CD4-positive, alpha-beta T cell treated with Interleukin-15 for 4 hours (primary cell): ENCODE measurements at regions not wholly inside any gene's neighbourhood (a gene's known extent, or its start where the extent isn't known, plus 50 kb on each side); places are given as distances from the start of the nearest gene placed in this dataset.

Source experiments
- DNase-seq: peaks from one replicate; pipeline ENCODE4 v3.0.0-alpha.2; 2020; ENCODE audit warnings: low spot score

DNA sequence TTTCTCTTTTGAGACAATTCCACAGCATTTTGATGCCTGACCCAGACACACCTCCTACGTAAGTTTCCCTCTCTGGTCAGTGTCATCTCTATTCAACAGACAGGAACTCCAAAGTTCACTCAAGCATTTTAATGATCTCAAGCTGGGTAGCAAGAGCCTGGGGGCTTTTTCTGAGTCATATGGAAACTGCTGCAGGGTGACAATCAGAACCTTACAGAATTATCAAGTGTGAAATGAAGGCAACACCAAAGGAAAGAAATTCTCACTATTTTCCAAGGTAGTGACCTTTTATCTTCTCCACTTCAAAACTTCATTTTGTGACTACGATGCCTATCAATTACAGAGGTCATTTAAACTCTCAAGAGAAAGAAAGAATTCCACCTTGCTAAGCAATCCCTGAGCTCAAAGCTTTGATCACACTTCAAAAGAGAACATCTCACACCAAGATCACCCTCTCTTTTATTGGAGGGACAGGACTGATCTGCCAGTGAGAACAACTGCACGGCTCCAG, 229.0 kb upstream of the ZC3H12C start:
- no peak for DNase-seq

DNA sequence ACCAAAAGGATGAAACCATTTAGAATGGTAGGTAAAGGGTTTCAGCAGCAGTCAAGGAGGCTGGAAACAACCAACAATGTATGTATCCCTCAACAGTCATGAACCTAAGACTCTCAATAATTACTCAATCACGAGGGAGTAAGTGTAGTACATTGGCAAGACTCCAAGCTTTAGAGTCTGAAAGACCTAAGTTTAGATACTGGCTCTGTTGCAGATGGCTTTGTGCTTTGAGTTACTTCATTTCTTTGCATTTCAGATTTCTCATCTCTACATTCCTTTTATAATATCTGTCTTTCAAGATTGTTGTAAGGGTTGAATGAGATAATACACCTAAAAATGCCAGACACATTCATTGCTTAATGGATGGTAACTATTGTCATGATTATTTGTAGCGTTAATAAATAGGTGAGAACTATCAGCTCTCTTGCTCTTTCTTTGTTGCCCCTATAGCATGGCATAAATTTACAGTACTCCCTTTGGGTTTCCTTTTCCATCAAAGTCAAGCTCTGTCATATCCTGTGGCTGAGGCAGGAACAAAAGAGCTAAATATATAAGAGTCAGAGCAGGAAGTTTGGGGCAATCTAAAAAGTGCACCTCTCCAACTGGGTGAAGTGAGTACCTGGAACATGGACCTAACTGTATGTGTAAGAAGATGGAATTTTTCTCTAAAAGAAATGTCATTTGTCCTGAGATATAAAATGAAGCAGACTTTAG, 228.2 kb upstream of the ZC3H12C start:
- DNase-seq, result no peak

DNA sequence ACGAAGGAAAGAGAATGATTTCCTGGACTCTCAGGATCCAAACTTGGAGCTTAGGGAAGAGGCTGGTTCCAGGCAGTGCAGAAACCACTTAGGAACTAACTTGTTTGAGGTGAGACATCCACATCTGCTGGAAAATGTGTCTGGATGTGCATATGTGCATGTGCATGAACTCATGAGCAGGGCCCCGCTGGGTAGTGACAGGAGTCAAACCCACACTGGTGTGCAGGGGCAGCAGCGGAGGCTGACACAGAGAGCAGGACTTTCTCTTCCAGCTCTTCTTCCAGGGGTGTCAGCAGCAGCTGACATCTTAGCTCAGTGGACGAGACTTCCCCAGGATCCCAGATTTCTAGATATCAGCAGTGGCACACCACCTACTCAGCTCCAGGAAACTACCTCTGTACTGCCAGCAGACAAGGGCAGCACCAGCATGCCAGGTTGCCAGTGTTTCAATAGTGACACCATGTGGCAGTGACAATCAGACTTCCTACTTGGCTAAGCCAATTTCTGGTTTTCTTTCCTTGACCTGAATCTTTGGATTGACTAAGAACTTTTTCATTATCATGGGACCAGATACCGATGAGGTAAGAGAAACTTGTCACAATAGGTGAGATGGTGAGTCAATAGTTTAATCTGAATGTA, 227.5 kb upstream of the ZC3H12C start:
- no peak for DNase-seq

DNA sequence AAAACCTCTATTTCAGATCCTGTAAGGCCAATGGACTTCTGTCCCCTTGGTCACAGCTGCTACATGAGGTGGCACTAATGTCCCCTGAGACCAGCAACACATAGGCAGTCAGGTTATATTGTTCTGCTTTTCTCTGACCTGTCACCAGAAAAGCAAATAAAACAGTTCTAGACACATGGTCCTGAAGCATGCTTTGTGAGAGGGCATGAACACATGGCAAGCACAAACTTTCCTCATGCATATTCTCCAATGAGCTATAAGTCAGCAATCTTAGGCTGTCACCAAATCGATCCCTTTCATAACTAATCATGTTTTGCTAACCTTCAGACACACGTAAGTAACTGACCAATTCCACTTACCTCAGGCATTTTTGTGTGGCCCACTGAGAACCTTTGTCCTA, 225.4 kb upstream of the ZC3H12C start:
- DNase-seq, result no peak

DNA sequence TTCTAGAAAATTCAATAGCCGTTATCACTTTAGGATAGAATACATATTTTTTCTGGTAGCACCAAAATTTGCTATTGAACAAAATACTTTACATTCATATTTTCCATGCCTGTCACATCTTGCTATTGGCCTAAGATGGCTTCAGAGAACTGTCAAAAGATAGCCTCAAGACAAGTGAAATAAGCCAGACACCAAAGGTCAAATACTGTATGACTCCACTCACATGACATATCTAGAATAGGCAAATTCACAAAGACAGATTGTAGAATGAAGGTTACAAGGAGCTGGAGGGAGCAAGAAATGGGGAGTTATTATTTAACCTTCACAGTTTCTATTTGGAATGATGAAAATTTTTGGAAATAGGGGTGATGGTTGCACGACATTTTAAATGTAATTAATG, 223.7 kb upstream of the ZC3H12C start:
- no peak for DNase-seq

DNA sequence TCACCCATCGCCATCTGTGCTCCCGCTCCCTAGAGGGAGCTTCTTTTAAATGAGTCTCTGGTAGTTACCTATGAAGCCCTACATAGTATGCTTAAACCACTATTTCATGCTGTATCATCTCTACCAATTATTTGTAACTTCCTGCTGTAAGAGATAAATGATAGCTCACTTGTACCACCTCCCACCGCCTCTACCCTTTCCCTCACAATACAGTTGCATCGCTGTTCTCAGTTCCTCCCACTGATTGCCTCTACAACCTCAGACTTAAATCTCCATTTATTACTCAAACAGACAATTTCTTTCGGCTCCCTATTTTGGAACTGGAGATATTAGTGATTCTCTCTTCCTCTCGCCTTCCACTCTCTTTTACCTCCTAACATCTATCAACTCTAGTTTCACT, 222.9 kb upstream of the ZC3H12C start:
- DNase-seq, result no peak

DNA sequence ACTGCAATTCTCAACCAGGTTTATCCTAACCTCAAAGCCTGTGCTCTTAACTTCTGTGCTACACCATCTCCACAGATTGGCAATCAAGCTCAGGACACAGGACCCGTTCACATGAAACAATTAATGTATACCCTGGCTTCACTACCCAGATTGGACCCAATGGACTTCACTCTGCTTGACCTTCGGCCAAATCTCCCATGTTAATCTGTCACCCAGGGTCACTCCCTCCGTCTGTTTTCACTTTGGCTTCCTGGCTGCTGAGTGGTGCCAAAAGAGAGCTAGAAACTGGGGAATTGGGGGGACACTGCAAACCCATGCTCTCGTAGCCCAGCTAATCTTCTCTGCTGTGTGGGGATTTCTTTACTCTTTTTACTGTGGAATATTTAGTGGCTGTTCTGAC, 216.1 kb upstream of the ZC3H12C start:
- DNase-seq, result no peak

DNA sequence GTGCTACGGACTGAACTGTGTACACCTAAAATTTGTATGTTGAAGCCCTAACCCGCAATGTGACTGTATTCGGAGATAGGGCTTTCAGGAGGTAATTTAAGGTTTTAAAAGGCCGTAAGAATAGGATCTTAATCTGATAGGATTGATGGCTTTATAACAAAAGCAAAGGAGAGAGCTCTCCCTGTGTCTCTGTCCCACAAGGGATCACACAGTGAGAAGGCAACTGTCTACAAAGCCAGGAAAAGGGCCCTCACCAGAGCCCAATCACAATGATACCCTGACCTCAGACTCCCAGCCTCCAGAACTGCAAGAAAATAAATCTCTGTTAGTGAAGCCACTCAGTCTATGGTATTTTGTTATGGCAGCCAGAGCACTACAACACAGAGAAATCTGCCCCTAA, 208.7 kb upstream of the ZC3H12C start:
- DNase-seq, result no peak

DNA sequence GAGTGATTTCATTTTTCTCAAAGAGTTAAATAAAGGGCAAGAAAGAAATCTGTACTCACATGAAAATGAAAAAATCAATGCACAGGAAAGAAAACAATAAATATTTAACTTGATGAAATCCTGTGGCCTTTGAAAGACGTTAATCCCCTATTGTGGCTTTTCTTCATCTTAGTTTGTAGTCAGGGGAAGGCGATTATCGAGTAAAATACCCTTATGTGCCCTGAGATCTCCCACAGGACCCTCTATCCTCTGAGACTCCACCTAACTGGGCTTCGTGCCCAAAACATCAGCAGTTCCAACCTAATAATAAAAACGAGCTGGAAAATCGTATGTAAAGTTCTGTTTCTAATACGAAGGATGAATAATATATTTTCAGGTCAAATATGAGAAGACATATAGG, 208.2 kb upstream of the ZC3H12C start:
- DNase-seq, result no peak

DNA sequence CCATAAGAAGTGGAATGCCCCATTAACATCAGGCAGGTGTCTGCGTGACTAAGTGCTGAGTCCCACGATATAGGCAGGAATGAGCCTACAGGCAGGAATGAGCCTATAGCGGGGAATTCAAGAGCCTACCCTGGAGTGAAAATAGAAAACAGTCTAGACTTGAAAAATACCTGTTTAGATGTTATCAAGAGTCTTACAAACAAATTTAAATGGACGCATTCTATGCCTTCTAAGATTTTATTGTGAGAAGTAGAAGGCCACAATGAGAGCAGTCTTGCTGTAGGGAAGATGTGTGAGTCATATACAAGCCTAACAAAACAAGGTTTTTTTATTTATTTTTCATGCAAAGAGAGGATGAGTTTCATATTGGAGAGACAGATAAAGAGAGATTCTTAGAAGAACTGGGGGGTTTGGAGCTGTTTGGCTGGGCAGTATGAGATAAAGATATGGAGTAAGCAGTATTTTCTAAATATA, 200.8 kb upstream of the ZC3H12C start:
- DNase-seq, result no peak

DNA sequence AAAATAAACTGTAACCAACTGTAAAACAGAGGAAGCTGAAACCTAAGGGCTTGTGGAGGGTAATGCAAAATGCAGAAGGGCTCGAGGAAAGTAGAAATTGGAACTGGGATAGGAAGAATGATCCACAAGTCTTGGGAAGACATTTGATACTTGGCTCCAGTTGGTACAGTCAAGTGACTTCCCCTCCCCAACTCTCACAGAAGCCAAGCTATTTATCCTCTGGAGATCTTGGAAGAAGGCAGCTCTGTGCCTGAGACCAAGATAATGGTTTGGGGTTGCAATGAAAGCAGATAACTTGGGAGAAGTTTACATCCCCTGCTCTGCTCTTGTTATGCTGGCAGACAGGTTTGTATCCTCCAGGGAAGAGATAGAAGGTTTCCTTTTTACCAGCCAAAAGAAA, 198.9 kb upstream of the ZC3H12C start:
- DNase-seq, result no peak

DNA sequence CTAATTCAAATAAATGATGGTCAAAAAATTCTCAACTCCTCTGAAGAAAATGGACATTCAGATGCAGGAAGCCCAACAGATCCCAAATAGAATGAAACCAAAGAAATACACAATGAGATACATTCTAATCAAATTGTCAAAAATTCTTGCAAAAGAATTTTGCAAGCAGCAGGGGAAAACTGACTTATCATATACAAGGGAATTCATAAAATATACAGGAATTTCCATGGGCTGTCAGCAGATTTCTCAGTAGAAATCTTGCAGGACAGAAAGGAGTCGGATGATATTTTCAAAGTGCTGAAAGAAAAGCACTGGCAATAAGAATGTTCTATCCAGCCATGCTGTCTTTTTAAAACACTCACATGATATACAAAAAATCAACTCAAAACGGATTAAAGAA, 194.6 kb upstream of the ZC3H12C start:
- no peak for DNase-seq

DNA sequence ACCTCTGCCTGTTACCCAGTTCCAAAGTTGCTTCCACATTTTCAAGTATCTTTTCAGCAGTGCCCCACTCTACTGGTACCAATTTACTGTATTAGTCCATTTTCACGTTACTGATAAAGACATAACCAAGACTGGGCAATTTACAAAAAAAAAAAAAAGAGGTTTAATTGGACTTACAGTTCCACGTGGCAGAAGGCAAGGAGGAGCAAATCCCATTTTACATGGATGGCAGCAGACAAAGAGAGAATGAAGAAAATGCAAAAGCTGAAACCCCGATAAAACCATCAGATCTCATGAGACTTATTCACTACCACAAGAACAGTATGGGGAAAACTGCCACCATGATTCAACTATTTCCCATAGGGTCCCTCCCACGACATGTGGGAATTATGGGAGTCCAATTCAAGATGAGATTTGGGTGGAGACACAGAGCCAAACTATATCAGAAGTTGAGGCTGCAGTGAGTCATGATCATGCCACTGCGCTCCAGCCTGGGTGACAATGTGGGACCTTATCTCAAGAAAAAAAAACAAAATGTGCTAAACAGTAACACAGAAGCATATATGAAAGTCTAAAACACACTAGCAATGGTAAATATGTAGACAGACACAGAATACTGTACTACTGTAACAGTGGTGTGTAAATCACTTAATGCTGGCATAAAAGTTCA, 190.3 kb upstream of the ZC3H12C start:
- DNase-seq, result no peak

DNA sequence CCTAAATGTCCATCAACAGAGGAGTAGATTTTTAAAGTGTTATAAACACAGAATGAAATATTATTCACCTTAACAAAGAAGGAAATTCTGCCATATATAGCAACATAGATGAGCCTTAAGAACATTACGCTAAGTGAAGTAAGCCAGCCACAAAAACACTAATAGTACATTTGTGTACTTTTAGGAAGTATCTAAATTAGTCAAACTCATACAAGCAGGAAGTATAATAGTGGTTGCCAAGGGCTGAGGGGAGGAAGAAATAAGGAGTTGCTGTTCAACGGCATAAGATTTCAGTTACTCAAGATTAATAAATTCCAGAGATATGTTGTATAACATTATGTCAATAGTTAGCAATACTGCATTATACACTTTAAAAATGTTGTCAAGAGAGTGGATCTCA, 181.7 kb upstream of the ZC3H12C start:
- no peak for DNase-seq

DNA sequence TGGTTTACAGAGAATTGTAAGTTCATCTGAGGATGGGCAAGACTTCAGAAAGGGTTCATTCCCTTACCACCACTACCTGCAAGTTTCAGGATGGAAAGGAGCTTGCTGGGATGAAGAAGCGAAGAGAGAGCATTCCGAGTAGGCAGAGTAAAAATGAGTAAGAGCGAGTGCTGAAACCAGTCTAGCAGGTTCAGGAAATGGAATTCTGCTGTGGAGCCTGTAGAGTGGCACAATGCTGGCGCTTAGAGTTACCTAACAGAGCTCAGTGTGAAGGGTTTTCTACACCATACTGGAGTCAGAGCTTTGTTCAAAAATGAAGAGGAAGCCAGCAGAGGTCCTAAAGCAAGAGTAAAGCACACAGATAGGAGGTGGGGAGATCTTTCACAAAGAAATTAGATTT, 179.2 kb upstream of the ZC3H12C start:
- DNase-seq, result no peak

DNA sequence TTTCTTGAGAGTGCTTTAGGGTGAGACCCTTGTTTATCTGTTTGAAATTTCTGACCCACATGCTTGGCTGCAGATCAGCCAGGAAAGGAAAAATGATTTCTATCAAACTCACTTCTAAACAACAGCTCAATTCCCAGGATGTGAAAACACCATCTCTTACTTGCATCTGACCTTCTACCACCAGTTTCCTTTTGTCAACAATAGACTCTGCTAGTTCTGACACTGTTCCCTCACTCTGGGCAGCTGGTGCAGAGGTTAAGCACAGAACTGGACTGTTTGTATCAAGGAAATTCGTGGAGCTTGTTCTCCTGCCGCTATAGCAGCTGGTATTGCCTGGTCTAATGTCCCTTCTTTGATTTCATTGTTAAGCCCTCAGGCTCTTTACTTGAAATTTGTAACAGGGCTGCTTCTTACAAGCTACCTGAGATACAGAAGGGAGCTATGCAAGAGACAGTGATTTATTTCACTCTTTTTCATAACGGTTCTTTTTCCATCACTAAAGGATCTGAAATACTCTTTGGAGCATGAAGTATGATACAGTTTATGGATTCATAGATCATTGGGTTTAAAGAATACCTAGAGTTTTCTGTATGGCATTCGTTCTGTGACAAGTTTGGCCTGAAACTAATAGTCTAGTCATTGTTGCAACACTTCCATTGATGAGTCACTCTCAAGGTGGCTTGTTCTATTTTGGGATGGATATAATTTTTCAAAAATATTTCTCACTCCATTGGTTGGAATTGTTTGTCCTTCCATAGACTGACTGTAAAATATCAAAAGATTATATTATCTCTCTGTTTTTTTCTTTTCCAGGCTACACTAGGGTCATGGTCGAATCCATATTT, 178.2 kb upstream of the ZC3H12C start:
- DNase-seq, result no peak

DNA sequence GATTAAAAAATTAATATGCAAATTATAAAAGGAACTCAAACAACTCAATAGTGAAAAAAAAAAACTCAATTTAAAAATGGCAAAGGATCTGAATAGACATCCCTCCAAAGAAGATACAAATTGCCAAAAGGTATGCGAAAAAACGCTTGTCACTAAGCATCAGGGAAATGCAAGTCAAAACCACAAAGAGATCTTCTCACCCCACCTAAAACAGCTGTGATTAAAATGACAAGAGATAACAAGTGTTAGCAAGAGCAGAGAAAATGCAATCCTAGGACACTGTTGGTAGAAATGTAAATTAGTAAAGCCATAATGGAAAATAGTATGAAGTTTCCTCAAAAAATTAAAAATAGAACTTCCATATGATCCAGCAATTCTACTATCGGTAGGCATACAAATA, 166.3 kb upstream of the ZC3H12C start:
- DNase-seq, result no peak

DNA sequence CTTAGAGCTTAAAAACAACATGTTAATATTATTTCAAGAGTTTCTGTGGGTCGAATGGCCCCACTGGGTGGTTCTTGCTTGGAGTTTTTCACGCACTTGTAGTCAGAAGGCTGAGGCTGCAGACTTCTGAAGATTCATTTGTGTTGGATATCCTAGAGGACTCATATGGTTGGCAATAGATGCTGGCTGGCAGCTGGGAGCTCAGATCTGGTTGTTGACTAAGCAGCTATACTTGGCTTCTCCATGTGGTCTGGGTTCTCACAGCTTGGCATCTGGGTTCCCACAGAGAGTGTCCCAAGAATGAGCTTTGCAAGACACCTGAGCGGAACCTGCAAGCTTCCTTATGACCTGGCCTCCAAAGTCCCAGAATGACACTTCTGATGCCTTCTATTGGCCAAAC, 163.9 kb upstream of the ZC3H12C start:
- no peak for DNase-seq

DNA sequence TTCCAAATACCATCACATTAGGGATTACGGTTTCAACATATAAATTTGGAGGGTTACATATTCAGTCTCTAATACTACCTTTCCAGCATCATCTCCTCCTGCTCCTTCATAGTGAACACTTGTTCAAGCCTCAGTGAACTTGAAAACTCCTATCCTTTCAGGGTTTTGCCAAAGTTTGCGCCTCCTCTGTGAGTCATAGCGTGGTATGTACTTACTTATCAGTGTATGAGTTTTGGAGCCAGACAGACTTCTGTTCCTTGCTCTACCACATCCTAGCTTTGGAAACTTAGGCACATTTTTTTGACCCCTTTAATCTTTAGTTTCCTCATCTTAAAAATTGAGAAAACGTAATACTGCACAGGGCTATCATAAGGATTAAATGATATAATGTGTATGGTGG, 160.1 kb upstream of the ZC3H12C start:
- no peak for DNase-seq

DNA sequence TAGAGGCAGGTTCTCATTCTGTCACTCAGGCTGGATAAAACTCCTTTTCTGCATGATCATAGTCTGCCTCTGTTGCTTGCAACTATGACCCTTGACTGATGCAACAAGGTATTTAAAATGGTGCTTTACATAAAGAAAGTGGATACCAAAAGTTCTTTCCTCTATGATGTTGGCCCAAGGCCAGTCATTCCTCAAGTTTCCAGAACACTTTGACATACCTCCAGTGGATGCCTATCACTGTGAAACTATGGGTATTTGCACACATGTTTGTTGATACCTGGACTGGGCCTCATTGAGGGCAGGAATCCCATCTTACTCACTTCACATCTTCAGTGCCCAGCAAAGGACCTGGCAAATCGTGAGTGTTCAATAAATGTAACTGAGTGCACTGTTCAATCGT, 159.0 kb upstream of the ZC3H12C start:
- no peak for DNase-seq

DNA sequence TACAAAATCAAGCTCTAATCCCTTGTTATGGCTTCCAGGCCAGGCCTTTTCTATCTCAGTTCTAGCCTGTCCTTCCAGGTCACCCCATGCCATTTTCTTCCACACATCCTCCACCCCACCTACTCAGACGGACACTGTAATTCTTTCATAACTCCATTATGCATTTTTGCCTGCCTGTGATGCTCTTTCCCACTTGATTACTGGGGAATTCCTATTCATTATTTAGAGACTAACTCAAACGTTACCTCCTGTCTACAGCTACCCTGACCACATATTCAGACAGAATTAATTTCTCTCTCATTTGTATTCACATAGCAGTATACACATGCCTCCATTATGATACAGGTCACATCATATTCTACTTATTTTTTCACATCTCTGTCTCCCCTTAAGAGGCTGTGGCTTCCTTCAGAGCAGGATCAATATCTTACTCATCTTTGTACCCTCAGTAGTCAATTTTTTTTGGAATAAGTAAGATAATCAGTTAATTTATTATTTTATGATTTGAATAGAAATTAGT, 156.5 kb upstream of the ZC3H12C start:
- DNase-seq, result no peak

DNA sequence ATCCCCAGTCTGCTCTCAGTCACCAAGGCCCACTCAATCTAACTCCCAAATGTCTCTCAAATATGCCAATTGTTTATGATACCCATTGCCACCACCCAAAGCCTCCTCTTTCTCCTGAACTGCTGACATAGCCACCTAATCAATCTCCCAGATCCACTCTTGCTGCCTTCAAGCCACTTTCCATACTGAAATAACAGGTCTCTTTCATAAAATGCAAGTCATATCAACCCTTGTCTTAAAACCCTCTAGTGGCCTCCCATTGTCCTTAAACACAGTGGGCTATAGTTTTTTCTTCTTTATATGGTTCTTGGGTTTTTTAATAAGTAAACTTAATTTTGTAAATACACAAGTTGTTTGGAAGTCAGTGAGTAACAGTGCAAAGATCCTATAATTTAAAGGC, 155.2 kb upstream of the ZC3H12C start:
- DNase-seq, result no peak
